ENCODE measurements at regions not wholly inside any gene's neighbourhood (a gene's known extent, or its start where the extent isn't known, plus 50 kb on each side); places are given as distances from the start of the nearest gene placed in this dataset.
A peak's percentile ranks its signal among the peaks of the same experiment; 100 is the strongest.

GRCh38 chr13:73464758-73465616 is 406.2 kb downstream of the KLF5 start:
- DNase-seq (ENCODE audit: low read depth in 2 of 2) = no peak

GRCh38 chr13:73462241-73462640 is 403.4 kb downstream of the KLF5 start:
- no peak for DNase-seq (ENCODE audit: low read depth in 2 of 2)

- DNase-seq (ENCODE audit: low read depth in 2 of 2) = no peak
Measured at GRCh38 chr13:73451221-73452029, 392.6 kb downstream of the KLF5 start.

- no peak for DNase-seq (ENCODE audit: low read depth in 2 of 2)
Measured at GRCh38 chr13:73450583-73450982, 391.8 kb downstream of the KLF5 start.

- no peak for DNase-seq (ENCODE audit: low read depth in 2 of 2)
Measured at GRCh38 chr13:73449252-73449651, 390.4 kb downstream of the KLF5 start.

- DNase-seq (ENCODE audit: low read depth in 2 of 2) = no peak
Measured at GRCh38 chr13:73440296-73440895, 381.6 kb downstream of the KLF5 start.

- no peak for DNase-seq (ENCODE audit: low read depth in 2 of 2)
Measured at GRCh38 chr13:73433890-73434289, 375.1 kb downstream of the KLF5 start.

GRCh38 chr13:73433458-73433857 is 374.7 kb downstream of the KLF5 start:
- no peak for DNase-seq (ENCODE audit: low read depth in 2 of 2)

GRCh38 chr13:73429701-73430100 is 370.9 kb downstream of the KLF5 start:
- no peak for DNase-seq (ENCODE audit: low read depth in 2 of 2)

GRCh38 chr13:73428706-73429105 is 369.9 kb downstream of the KLF5 start:
- no peak for DNase-seq (ENCODE audit: low read depth in 2 of 2)

- DNase-seq (ENCODE audit: low read depth in 2 of 2) = peak in 1 of 2 experiments; percentile 21
Measured at GRCh38 chr13:73428137-73428536, 369.3 kb downstream of the KLF5 start.

- DNase-seq (ENCODE audit: low read depth in 2 of 2) = no peak
Measured at GRCh38 chr13:73422973-73423372, 364.2 kb downstream of the KLF5 start.

- no peak for DNase-seq (ENCODE audit: low read depth in 2 of 2)
Measured at GRCh38 chr13:73421310-73421912, 362.6 kb downstream of the KLF5 start.

GRCh38 chr13:73419186-73419585 is 360.4 kb downstream of the KLF5 start:
- no peak for DNase-seq (ENCODE audit: low read depth in 2 of 2)

GRCh38 chr13:73417012-73417615 is 358.3 kb downstream of the KLF5 start:
- no peak for DNase-seq (ENCODE audit: low read depth in 2 of 2)

GRCh38 chr13:73416093-73416492 is 357.3 kb downstream of the KLF5 start:
- DNase-seq (ENCODE audit: low read depth in 2 of 2) = no peak

GRCh38 chr13:73413656-73414055 is 354.9 kb downstream of the KLF5 start:
- no peak for DNase-seq (ENCODE audit: low read depth in 2 of 2)

GRCh38 chr13:73412933-73413332 is 354.1 kb downstream of the KLF5 start:
- DNase-seq (ENCODE audit: low read depth in 2 of 2) = no peak

- no peak for DNase-seq (ENCODE audit: low read depth in 2 of 2)
Measured at GRCh38 chr13:73411067-73411809, 352.4 kb downstream of the KLF5 start.

GRCh38 chr13:73406454-73406853 is 347.6 kb downstream of the KLF5 start:
- no peak for DNase-seq (ENCODE audit: low read depth in 2 of 2)

GRCh38 chr13:73404581-73404980 is 345.8 kb downstream of the KLF5 start:
- no peak for DNase-seq (ENCODE audit: low read depth in 2 of 2)
